ENCODE measurements at regions not wholly inside any gene's neighbourhood (a gene's known extent, or its start where the extent isn't known, plus 50 kb on each side); places are given as distances from the start of the nearest gene placed in this dataset.

DNA sequence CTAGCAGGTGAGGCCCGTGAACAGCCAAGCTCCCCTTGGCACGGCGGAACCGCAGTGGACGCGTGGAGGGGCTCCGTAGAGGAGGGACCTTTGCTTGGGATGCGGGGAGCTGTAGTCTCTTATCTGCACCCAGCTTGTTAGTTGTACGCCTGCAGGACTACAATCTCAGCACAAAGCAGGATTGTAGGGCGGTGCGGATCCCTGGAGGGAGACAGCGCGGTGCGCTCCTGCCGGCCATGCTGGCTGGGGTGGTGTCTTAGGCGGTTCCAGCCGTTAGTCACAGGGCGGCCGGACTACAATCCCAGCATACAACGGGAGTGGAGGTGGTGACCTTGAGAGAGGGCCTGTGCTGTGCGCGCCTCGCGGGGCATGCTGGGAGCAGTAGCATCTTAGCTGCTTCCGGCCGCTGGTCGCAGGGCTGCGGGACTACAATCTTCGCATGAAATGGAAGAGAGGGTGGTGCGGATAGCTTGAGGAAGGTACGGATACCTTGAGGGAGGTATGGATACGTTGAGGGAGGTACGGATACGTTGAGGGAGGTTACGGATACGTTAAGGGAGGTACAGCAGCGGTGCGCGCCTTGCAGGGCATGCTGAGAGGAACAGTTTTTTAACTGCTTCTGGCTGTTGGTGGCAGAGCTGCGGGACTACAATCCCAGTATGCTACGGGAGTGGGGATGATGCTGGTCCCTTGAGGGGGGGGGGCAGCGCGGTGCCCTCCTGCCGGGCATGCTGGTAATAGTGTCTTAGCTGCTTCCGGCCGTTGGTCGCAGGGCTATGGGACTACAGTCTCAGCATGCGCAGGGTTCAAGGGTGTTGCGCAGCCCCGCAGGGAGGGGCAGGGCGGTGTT, 1419.1 kb downstream of the UQCRFS1 start:
- TF ChIP-seq, protein P1, sequence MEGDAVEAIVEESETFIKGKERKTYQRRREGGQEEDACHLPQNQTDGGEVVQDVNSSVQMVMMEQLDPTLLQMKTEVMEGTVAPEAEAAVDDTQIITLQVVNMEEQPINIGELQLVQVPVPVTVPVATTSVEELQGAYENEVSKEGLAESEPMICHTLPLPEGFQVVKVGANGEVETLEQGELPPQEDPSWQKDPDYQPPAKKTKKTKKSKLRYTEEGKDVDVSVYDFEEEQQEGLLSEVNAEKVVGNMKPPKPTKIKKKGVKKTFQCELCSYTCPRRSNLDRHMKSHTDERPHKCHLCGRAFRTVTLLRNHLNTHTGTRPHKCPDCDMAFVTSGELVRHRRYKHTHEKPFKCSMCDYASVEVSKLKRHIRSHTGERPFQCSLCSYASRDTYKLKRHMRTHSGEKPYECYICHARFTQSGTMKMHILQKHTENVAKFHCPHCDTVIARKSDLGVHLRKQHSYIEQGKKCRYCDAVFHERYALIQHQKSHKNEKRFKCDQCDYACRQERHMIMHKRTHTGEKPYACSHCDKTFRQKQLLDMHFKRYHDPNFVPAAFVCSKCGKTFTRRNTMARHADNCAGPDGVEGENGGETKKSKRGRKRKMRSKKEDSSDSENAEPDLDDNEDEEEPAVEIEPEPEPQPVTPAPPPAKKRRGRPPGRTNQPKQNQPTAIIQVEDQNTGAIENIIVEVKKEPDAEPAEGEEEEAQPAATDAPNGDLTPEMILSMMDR (IDR thresholded peaks at IDR 0.05) = no peak
- peak; percentile 31 to 61 for TF ChIP-seq POLR2A (IDR thresholded peaks at IDR 0.05)

All from sigmoid colon (tissue), 3 donors.